HG02759 (cell line): ENCODE measurements at regions not wholly inside any gene's neighbourhood (a gene's known extent, or its start where the extent isn't known, plus 50 kb on each side); places are given as distances from the start of the nearest gene placed in this dataset.
"Not testable (repeated sequence)": the region's sequence is repeated elsewhere in the genome, so short reads cannot be mapped to it uniquely, and the experiment has no call there.

Experiments
- ATAC-seq: cut with Tn5 transposase; IDR thresholded peaks from one replicate; pipeline ENCODE4 v1.9.1; 2021; ENCODE audit warnings: mild to moderate bottlenecking, moderate library complexity; ENCODE audit not compliant: unreplicated experiment

DNA sequence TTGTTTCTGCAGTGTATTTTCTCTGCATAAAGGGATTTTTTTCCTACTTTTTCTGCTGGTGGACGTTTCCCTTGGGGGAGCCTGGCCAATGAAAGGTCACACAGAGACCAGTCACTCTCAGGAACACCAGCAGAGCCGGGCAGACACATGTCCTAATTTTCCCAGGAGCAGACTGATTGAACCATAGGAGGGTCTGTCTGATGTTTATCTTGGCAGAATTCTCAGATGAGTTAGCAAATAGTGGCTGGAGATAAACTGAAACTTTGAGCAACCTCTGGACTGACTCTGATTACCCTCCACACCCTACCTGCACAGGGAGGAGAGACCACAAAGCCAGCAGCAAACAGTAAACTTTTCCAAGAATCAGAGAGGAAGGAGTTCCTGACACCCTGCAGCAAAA is 90.0 kb upstream of the PLGLB2 start:
- not testable (repeated sequence) for ATAC-seq

DNA sequence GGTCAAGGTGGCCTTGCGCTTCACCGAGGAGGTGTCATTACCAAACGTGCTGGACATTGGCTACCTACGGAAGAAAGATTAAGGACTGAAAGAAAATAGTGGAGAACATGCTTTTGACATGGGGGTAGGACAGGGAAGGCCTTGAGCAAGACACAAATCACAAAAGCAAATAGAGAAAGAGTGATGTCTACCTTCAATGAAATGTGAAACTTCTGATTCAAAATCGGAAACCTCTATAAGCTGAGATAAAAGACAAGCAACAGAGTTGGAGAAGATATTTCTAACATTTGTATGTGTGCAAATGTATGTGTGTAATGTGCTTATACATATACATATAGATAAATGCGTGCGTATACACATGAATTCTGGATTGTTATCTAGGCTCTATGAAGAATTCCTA is 89.5 kb upstream of the PLGLB2 start:
- ATAC-seq = not testable (repeated sequence)

DNA sequence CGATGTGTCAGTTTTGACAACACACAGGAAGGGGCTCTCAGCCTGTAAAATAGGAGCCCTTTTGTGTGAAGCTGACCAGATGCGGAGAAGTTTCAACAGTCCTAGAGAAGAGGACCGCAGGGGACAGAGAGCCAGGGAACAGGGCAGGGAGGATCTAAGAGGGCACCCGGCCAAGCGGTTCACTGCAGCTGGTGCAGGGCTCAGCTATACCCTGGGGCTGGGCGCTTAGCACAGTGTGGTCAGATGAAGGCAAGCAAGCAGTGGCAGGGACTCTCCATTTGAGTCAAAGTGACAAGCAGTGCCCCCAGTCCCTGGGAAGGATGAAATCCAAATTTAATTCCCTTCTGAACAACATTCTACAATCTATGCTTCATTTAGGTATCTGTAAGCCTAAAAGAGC is 88.9 kb upstream of the PLGLB2 start:
- not testable (repeated sequence) for ATAC-seq

DNA sequence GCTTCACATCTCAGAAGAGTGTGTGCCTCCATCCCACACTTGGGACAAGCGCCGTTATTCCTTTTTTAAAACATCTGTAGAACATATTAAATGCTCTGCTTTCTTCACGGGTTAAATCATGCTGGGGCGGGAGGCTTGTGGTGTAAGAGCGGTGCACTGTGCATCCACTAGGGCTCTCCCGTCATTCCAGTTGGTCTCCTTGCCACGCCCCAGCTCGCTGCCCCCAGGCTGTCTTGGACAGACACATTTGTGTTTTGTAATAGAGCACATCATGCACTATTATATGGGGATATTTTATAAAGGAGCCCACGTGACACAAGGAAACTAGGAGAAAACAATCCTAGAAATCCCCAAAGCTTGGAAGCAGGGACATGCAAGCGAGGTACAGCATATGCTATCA is 87.7 kb upstream of the PLGLB2 start:
- ATAC-seq = not testable (repeated sequence)

DNA sequence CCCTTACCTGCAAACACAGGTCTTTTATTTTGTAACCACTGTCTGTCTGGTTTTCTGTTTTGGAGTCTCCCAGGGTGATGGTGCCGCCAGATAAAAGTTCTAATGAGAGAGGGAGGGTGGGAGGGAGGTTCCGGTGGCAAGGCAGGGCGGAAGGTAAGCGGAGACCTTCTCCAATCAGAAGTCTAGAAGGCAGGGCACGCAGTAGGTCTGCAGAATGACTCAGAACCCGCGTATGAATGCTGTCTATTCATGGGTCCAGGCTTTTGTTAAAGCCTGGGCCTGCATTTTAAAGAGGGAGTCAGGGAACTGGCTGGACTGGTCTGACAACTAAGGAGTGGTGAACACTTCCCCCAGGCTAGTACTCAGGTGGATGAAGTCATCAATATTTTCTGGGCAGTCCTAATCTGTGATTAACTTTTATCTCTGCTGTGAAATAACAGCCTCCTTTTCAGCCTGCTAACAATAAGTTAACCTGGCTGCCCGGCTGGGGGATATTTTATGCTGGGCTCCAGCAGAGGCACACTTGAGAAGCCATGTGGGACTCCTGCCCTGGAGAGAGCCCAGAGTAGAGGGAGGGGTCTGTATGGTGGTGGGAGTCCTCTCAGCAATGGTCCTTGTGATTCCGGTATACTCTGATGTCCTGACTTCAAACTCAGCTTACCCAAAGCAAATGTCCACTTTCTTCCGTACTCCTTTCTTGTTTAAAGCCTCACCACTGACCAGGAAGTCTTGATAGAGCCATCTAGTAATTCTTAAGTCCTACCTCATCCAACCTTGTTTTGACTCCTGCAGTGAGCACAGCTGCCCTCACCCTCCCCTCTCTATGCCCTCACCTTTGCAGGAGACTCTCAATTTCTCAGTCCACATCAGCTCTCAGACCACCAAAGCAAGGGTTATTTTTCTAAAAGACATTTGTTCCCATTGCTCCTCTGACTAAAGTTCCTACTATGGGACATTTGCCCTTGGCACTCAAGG is 85.3 kb upstream of the PLGLB2 start:
- ATAC-seq = not testable (repeated sequence)

DNA sequence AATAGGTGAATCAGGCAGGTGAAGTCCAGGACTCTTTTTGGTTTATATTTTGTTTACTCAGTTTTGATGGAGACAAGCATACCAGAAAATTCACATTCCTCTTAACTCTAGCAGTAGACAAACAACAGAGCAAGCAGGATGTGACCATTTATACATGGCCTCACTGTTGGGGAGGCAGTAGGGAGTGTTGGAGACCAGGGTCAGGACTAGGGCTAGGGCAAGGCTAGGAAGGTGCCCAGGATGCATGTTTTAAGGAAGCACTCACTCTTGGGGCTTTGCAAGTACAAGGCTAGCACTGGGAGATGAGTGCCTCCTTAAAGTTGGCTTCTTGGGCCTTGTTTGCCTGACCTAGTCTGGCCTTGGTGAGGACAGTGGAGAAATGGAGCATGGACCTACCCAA is 84.5 kb upstream of the PLGLB2 start:
- not testable (repeated sequence) for ATAC-seq

DNA sequence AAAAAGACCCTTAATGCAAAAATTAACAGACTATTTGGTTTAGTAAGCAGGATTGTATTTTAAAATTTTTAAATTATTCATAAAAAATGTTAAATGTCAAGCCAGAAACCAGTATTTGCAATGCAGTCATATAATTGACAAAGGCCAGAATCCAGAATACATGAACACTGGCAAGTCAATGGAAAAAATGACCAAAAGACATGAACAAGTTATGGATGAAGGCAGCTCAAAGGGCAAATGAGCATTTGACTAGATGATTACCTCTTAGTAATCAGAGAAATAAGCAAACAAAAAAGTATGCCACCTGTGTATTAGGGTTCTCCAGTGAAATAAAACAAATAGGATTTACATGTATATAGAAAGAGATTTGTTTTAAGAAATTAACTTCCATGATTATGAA is 80.9 kb upstream of the PLGLB2 start:
- ATAC-seq = not testable (repeated sequence)

DNA sequence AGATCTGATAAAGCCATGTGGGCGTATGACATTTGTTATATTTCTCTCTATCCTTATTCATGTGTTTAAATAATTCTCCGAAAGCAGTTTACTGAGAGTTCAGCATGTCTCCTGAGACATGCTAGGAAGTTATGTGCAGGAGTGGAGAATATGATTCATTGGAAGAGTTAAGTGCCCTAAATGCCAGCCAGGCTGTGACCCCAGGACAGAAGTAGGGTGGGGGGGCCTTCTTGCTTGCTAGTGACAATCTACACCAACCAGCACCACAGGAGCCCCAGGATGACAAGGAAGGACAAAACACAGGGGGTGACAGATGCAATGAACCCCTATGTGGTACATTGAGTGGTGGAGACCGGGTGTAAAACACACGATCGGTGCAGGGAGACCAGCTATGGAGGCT is 79.5 kb upstream of the PLGLB2 start:
- ATAC-seq = not testable (repeated sequence)

DNA sequence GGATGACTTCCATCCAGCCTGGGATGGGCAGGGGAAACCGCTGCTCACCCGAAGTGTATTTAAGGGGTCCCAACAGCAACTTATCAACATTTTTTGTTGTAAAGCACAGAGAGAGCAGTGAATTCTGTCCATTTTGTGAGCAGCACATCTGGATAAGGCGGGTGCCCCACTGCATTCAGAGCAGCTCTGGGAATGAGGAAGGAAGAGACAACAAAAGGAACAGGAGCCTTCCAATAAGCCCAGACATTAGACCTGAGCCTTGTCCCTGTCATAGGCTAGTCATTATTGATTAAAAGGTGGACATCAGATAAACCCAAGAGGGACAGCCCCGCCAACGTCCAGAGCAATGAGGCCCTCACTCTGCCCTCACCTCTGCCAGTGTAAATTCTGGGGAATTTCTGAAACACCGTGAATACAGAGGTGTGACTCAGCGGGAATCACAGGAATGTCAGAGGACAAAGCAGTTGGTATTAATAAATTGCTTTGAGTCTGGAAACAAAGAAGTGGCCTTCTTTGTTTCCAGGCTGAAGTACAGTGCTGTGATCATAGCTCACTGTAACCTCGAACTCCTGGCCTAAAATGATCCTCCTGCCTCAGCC is 78.2 kb upstream of the PLGLB2 start:
- ATAC-seq = not testable (repeated sequence)

DNA sequence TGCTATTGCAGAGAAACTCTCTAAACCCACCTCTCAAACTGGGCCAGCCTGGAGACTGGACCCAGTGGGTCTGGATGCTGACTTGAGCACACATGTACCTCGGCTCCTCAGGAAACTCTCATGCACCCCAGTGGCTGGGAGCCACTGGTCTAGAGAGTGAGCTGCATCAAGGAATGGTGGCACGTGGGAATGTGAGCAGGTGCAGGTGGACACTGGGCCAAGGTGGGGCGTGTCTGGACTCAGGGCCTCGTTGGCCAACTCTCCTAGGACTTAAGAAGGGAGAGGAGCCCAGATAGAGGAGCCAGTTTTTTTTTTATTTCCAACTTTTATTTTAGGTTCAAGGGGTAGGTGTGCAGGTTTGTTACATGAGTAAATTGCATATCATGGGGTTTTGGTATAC is 75.5 kb upstream of the PLGLB2 start:
- ATAC-seq = not testable (repeated sequence)

DNA sequence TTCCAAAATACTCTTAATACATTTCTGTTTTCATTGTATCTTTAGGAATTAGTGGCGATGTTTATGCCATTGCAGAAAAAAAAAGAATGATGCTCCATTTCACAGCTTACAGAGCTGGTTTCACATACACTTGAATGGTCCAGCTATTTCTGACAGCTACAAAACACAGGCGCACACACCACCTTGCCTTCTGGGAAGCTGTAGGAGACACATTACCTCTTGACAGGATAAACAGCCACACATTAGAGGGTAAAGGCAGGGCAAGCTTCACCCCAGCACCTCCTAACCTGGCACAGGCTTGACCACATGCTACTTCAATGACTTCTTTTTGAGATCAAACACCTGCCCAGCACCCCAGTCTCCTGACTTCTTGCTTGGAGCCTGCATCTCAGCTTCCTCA is 73.2 kb upstream of the PLGLB2 start:
- ATAC-seq = not testable (repeated sequence)

DNA sequence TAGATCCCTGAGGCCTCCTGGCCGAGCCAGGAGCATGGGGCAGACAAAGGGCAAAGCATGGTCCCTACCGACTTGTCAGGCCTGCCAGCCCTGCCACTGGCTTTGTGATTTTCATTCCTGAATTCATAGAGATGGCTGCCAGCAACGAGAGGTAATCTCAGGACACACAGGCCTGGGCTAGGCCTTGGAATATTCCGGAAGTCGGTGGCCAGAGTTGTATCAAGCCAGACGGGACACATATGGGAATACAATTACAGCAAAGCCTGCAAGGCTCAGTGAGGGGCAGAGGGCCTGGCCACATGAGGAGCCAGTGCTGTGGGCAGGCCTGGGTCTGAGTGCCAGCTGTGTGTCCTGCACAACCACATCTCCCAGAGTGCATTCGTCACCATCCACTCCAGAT is 72.4 kb upstream of the PLGLB2 start:
- not testable (repeated sequence) for ATAC-seq

DNA sequence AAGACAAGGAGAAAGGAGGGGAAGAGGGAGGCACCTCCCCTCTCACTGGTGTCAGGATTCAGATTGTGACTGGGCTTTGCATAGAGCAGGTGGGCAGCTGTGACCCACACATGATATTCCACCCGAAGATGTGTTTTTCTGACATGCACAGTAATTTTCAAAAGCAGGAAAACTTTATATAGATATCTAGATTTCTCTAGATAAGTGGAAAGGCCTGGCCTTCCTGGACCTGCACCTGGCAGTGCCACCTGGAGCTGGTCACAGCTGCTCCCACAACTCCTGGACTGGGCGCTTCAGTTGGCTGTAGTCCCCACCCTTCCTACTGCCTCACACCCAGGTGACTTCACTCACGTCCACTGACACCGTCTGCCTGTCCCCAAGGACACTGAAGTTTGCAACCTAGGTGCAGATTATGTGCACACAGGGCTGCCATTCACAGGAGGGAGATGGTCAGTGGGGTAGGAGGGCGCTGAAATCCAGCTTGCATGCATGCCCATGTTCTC is 70.4 kb upstream of the PLGLB2 start:
- ATAC-seq = not testable (repeated sequence)

DNA sequence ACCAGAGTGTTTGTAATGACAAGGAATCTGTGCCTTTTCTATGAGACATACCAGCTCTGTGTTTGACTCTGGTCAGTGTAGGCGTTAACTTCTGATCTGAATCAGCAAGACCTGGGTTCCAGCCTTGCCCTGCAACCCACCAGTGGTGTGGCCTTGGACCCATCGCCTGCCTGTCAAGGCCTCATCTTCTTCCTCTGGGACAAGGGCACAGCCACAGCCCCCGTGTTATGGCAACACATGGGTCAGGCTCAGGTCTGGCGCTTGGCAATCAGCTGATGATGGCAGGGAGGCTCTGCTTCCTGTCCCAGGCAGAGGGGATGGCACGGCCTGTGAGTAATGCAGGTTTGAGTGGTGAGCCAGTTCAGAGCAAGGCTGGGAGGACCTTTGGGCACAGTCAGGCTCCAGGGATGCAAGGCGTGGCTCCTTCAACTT is 69.1 kb upstream of the PLGLB2 start:
- ATAC-seq = not testable (repeated sequence)

DNA sequence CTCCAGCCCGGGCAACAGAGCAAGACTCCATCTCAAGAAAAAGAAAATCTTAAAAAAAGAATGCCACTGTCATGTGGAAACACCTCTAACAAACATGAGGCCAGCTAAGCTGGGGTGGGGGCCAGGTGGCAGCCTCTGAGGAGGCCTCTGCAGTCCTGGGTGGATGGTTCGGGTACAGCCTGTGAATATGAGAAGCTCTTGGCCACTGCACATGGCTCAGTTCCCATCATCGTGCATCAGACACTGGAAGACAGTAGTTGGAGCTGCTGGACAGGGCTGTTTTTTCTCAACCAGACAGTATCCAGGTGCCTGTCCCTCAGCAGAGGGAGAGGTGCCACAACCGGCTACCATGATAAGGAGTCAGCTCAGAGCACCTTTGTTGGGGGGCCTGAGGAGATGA is 67.9 kb upstream of the PLGLB2 start:
- not testable (repeated sequence) for ATAC-seq

DNA sequence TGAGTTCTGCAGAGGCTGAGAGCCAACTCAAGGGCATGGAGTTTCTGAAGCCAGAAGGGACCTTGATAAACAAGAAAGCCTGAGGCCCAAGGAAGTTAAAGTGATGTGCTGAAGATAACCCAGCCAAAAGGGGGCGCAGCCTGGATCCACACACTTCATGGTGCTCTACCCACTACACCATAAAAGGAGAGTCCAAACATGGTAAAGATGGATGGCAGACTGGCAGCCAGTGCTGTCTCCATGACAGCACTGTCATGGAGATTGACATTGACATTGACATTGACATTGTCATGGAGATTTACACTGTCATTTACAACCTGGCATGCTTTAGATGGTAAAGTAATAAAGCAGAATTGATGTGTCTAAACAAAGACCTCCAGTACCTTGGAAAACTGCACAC is 67.2 kb upstream of the PLGLB2 start:
- ATAC-seq = not testable (repeated sequence)

DNA sequence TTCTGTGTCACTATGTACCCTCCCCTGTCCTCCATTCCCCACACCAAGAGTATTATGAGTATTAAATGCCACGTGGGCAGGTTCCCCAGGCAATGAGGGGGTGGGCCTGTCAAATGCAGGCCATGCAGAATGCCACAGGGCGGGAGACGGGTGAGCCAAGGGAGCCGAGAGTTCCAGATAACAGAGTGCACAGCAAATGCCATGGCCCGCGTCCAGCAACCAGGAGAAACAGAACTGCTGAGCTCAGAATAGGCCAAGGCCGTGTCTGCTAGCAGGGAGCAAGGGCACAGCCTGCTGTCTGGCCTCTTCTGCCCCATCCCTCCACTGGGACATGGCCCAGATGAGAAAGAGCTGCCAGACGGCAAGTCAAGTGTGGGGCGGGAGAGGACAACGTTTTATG is 64.4 kb upstream of the PLGLB2 start:
- not testable (repeated sequence) for ATAC-seq

DNA sequence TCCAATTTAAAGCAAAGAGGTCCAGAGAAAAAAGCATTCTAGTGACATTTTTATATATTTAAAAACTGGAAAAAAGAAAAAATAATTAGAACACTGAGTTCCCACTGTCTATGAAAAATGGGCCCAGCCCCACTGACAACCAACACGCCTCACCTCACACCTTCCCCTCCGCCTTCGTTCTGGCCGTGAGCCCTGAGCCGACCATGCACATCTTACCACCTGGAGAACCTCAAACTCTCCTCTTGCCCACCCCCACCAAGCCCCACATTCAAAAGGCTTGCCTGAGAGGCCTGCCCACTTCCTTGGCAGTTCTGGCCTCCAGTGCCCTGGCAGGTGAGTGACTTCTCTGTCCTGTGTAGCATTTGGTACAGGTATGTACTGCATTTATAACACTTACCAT is 63.9 kb upstream of the PLGLB2 start:
- not testable (repeated sequence) for ATAC-seq

DNA sequence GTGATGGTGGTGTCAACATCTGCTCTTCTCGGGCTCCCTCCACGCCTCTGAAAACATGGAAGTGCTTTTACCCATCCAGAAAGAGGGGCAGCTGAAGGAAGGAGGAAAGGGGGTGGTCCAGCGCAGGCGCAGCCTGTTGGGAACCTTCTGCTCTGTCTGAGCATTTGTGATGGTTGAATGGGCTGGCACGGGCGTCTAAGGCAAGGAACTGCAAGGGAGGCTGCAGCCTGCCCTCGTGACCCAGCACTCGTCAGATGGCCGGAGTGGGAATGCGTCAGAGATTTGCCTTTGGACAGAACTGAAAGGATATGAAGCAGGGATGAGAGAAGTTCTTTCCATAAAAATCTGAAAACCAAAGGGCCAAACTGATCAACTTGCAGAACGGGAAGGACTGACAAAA is 62.3 kb upstream of the PLGLB2 start:
- not testable (repeated sequence) for ATAC-seq

DNA sequence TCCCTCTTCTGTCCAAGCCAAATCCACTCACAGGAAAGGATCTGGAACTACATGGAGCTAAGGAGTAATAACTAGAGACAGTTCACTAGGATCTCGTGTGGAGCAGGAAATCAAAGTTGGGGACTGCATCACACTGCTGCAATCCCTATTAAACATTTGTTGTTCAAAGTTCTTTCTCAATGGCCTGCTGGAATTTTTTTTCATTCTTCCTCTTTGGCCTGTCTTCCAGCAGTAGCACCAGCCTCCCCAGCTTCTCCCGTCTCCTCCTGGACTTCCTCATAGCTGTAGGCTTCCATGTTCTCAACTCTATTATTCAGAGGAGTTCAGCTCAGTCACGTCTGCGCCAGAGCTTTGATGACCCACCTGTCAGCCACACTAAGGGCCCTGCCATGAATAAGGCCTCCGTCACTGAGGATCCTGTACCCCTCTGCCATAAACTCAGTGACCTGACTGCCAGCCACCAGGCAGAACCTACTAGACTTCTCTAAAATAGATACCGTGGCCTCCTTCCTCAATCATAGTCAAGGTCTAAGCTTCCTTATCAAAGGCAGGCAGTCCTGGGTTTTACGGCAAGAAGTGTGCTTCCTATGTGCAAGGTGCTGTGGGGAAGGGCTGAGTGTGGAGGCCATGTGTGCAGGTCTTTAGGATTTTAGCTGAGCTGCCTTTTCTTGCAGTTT is 60.9 kb upstream of the PLGLB2 start:
- not testable (repeated sequence) for ATAC-seq

DNA sequence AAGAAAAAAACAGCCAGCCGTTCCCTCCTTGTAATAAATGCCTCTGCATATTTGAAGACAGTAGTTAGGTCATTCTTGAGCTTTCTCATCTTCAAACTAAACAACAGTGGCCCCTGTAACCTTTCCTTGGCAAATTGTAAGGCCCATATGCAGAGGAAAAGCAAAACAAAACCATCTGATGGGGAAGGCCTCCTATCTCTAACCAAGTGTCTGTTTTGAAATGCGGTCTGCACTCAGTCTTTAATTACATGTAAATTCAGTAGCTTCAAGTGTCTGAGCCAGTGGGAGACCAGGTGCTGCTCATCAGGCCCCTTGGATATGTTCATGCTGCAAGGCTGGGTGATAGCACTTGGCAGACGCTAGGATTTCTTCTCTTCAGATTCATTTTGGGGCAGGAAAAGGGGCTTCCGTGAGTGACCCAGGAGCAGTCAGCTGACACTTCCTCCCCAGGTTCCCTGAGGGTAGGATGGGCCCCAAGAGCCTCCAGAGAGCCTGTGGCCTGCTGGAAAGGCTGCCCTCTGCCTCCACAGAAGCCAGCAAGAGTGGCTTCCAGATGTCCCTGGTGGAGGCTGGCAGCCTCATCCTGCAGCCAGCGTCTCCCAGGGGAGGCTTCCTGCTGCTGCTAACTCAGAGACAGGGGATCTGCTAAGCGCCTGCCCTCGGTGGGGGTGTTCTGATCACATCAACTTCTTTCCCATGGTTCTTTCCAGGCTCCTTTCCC is 60.2 kb upstream of the PLGLB2 start:
- ATAC-seq = not testable (repeated sequence)
